ENCODE measurements at regions not wholly inside any gene's neighbourhood (a gene's known extent, or its start where the extent isn't known, plus 50 kb on each side); places are given as distances from the start of the nearest gene placed in this dataset.

- no peaks in the 10 kb centered on the region for H3K36me3 ChIP-seq (ENCODE audit: control insufficient read depth, insufficient read depth, low read length)
- no CpG with 5 or more reads among the region's 1 CpG for WGBS, 2 experiments (ENCODE audit: extremely low coverage in 2 of 2, insufficient read length in 1 of 2)
- H2AK9ac ChIP-seq (replicated peaks; ENCODE audit: low read depth, low read length, poor library complexity): no peak overlapping the region
- H3K9me3 ChIP-seq (ENCODE audit: control insufficient read depth, insufficient read depth, low read length): no peaks in the 10 kb centered on the region
- no peak overlapping the region for H2BK5ac ChIP-seq (ENCODE audit: low read depth, low read length, poor library complexity, severe bottlenecking)
- H3K14ac ChIP-seq (replicated peaks; ENCODE audit: low read depth, low read length): no peak overlapping the region
- no peak overlapping the region for H2BK120ac ChIP-seq (ENCODE audit: low read depth, low read length)
- no peak overlapping the region for H2BK20ac ChIP-seq (ENCODE audit: low read depth, low read length)
- H4K5ac ChIP-seq (ENCODE audit: low read depth, low read length): no peak overlapping the region
- H3K4me3 ChIP-seq (ENCODE audit: insufficient read depth, low read depth, low read length): no peak overlapping the region
- no peak overlapping the region for H3K4ac ChIP-seq (ENCODE audit: low read depth, low read length)
- no peak overlapping the region for H4K8ac ChIP-seq (ENCODE audit: low read depth in 2 of 2, low read length in 2 of 2)
- no peaks in the 10 kb centered on the region for H4K20me1 ChIP-seq (ENCODE audit: insufficient read depth, low read length)
- POLR2A ChIA-PET (ENCODE audit: unreplicated experiment): no interaction called here
- H3K4me1 ChIP-seq (ENCODE audit: control insufficient read depth, insufficient read depth, low read length): no peaks in the 10 kb centered on the region
- dilution Hi-C loops (cut with HindIII; ENCODE audit: low sequenced_read_pairs, unreplicated experiment) (no loop called here), in situ Hi-C loops (cut with MboI; ENCODE audit: low sequenced_read_pairs) (no loop called here), intact Hi-C loops (cut with micrococcal nuclease) (no loop called here)
- no peak overlapping the region for H3K9ac ChIP-seq (ENCODE audit: low read depth, low read length)
- H3K27ac ChIP-seq (ENCODE audit: insufficient read depth, low read length): no peak overlapping the region
- H2AFZ ChIP-seq (replicated peaks; ENCODE audit: low read length, poor library complexity): no peak overlapping the region
- no peak overlapping the region for H3K4me2 ChIP-seq (ENCODE audit: low read depth, low read length)
- TF ChIP-seq RAD21 (IDR thresholded peaks at IDR 0.05; ENCODE audit: low read length): no peak
- no peak for TF ChIP-seq MAFK (IDR thresholded peaks at IDR 0.05; ENCODE audit: low read depth, low read length)
- TF ChIP-seq CHD1 (IDR thresholded peaks at IDR 0.05; ENCODE audit: low read depth, low read length): no peak
- TF ChIP-seq CTCF (conservative IDR thresholded peaks at IDR 0.05; ENCODE audit: low read depth, low read length): no peak
- no peak for TF ChIP-seq USF2 (IDR thresholded peaks at IDR 0.05; ENCODE audit: low read depth, low read length)
- no peak for TF ChIP-seq SMC3 (IDR thresholded peaks at IDR 0.05; ENCODE audit: low read depth, low read length)
- TF ChIP-seq FOS (IDR thresholded peaks at IDR 0.05; ENCODE audit: low read depth, low read length): no peak
- no peak for TF ChIP-seq RFX5 (IDR thresholded peaks at IDR 0.05; ENCODE audit: low read depth, low read length)
- no peak overlapping the region for H4K91ac ChIP-seq (ENCODE audit: insufficient read depth, low read depth, low read length)
- no peak overlapping the region for H2AK5ac ChIP-seq (ENCODE audit: low read depth, low read length)
- no peak for ATAC-seq (ENCODE audit: low read depth)
- CTCF ChIA-PET: interaction anchor here (0.7 kb wide), 1 partner anchor 210 kb away, joined by 3 read pairs; no protein-coding TSS in a partner anchor
- no peak overlapping the region for H3K56ac ChIP-seq (ENCODE audit: extremely low read depth, insufficient read depth, low read length)
- no peak for DNase-seq
- no peak overlapping the region for H3K23ac ChIP-seq (ENCODE audit: low read depth, low read length)
- BruUV-seq (replicated peaks): no TSS peak
- H3K18ac ChIP-seq (ENCODE audit: low read depth, low read length): no peak overlapping the region
- H3K79me1 ChIP-seq (ENCODE audit: low read depth in 1 of 2, low read length in 2 of 2): no peaks in the 10 kb centered on the region
- no peaks in the 10 kb centered on the region for H3K27me3 ChIP-seq (ENCODE audit: control insufficient read depth, insufficient read depth, low read length)
- no peak overlapping the region for H2BK15ac ChIP-seq (ENCODE audit: low read depth, low read length)
- no peaks in the 10 kb centered on the region for H3K9me1 ChIP-seq (ENCODE audit: insufficient read depth, low read length)
These were observed 864.2 kb downstream of the FAM181B start for GRCh38 chr11:81869351-81870065.
